GM10248 (cell line): ENCODE measurements at regions not wholly inside any gene's neighbourhood (a gene's known extent, or its start where the extent isn't known, plus 50 kb on each side); places are given as distances from the start of the nearest gene placed in this dataset.

ENCODE experiments used
- CTCF ChIA-PET: fragments of 300-600 bp; sonication (Branson Sonifier 250); formaldehyde crosslinking; extraction: SDS; loops from one replicate; lab custom pipeline; 2021; ENCODE audit warnings: antibody characterized with exemption; lab: Yijun Ruan, JAX
- POLR2A ChIA-PET: fragments of 350-650 bp; sonication (Branson Sonifier 250); formaldehyde crosslinking; extraction: SDS; loops from one replicate; lab custom pipeline; 2020; ENCODE audit warnings: antibody characterized with exemption; lab: Yijun Ruan, JAX
- DNase-seq: peaks from one replicate; pipeline ENCODE4 v3.0.0; 2012; ENCODE audit errors: extremely low spot score
- TF ChIP-seq, protein P1 (sequence below): IDR thresholded peaks from 2 replicates; pipeline ENCODE4 v1.5.1; 2012; ENCODE audit warnings: mild to moderate bottlenecking, low read depth; ENCODE audit errors: extremely low read depth, missing control alignments, control extremely low read depth

DNA sequence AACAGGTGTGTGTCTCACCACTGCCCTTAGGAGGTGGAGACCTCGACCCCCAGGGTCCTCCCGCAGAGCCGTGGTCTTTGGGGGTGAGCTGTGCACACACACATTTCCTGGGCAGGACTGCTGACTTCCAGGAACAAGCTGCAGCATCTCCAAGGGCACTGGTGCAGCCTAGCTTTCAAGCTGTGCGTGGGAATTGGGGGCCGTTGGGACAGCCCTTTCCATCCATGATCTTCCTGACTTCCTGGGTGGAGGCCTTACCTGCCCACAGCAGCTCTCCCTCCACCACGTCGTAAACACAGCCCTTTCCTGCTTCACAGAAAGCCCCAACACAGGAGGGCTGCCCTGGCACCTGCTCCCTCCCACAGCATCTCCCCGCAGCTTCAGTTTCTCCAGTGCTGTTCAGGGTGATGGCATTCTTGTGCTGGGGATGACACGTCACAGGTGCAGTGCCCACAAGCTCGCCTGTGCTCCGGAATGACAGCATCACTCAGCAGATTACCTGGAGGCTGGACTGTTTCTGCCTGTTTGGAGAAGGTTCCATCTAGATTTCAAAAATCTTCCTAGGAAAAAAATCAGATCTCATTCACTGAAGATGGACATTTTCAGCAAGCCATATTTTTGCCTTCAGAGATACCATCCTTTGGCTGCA, 208.0 kb upstream of the PPP2R2D start:
- CTCF ChIA-PET, result interaction anchor here (1.1 kb wide), 1 partner anchor 16 kb away, joined by 3 read pairs; no protein-coding TSS in a partner anchor
- no peak for DNase-seq
- TF ChIP-seq, protein P1, sequence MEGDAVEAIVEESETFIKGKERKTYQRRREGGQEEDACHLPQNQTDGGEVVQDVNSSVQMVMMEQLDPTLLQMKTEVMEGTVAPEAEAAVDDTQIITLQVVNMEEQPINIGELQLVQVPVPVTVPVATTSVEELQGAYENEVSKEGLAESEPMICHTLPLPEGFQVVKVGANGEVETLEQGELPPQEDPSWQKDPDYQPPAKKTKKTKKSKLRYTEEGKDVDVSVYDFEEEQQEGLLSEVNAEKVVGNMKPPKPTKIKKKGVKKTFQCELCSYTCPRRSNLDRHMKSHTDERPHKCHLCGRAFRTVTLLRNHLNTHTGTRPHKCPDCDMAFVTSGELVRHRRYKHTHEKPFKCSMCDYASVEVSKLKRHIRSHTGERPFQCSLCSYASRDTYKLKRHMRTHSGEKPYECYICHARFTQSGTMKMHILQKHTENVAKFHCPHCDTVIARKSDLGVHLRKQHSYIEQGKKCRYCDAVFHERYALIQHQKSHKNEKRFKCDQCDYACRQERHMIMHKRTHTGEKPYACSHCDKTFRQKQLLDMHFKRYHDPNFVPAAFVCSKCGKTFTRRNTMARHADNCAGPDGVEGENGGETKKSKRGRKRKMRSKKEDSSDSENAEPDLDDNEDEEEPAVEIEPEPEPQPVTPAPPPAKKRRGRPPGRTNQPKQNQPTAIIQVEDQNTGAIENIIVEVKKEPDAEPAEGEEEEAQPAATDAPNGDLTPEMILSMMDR, result no peak
- POLR2A ChIA-PET, result no interaction called here

DNA sequence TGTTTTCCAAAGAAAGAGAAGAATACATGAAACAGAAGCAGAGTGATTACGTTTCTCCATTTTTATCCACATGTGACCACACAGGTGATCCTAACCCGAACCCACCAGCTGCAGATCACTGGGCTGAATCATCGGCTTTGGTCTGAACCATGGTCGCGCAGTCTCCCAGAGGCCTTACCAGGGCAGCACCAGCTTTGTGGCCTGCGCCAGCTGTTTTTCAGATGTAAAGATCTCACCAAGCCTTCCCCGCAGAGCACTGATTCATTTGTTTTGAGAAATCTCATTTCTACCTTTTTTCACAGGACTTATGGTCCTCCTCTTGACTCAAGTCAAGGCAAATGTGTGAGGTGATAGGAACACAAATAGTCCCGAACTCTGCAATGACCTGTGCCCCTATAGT, 207.0 kb upstream of the PPP2R2D start:
- ChIA-PET POLR2A (no interaction called here), CTCF (no interaction called here)
- no peak for DNase-seq
- TF ChIP-seq, protein P1, result no peak

DNA sequence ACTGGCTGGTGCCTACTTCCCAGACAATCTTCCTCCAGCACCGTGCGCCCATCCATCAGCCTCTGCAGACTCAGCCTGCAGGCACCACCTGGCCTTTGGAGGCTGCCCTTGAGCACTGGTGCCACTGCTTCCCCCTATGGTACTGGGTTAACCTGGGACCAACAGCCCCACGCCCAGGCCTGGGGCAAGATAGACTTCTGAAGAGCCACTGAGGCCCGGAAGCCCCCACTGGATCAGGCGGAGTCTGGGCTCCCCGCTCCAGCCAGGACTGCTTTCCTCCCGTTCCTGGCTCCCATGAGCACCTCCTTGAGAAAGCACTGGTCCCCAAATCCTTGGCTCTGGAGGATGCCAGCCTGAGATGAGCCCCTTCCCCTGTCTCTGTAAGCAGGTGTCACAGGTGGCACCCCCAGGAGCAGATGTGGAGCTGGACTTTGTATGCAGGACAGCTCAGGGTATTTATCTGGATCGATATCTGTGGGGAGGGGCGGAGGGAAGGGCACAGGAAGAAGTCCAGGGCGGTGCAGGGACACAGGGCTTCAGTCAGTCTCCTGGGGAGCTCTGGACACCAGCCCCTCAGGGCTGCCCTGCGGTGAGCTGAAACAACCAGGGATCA, 206.5 kb upstream of the PPP2R2D start:
- no peak for DNase-seq
- POLR2A ChIA-PET, result no interaction called here
- TF ChIP-seq, protein P1, result no peak
- CTCF ChIA-PET, result no interaction called here

DNA sequence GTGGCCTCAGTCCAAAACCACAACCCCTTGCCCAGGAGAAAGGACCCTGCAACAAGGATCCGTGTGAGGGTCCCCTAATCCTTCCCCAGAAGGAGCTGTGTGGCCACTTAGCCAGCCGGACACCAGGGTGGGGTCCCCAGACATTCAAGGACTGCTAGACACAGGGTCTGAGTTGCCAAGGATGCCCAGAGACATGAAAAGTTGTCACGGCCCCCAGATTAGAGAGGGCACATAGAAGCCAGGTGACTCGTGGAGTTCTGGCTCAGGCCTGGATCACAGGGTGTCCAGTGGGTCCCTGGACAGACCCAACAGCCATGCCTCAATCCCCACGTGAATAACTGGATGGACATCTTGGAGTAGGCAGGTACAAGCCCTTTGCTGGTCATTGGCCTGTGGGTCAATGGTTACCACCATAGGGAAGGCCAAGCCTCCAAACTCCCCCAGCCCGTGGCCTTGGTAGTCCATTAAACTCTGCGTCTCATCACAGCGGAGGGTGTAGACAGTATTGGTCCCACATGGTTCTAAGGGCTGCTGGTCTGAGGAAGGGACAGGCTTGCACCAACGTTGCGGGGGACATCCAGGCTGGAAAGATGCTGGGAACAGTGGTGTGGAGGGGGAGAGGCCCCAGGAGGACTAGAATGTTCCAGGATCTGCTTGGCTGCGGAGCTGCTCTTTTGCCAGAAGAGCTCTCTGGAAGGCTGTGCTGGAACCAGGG, 205.9 kb upstream of the PPP2R2D start:
- TF ChIP-seq, protein P1, result no peak
- no peak for DNase-seq
- POLR2A ChIA-PET, result no interaction called here
- CTCF ChIA-PET, result no interaction called here

DNA sequence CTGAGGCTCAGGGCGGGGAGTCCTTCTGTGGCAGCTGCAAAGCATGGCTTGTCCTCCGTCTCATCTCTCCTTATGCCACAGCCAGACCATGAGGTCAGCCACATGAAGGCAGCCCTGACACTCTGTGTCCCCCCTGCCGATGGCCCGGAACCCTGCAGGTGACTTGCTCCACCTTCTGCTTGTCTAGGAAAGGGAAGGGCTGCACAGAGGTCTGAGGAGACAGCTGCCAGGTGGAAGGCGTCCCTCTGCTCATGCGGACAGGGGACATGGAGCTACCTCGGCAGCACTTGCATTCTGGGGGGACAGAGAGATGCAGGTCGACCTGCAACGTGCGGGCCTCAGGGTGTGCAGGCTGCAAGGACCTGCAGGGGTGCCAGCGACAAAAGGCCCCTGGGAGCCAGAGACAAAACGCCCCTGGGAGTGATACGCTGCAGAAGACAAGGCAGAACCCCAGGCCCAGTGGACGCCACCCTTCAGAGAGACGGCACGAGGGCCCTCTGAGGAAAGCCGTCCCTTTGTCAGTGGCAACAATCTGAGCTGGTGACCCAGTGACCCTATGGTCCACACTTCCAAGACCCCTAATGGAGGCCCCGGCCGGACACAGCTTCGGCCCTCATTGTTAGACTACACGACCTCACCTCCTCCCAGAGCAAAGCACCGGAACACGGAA, 205.2 kb upstream of the PPP2R2D start:
- TF ChIP-seq, protein P1, result no peak
- no peak for DNase-seq
- ChIA-PET CTCF (no interaction called here), POLR2A (no interaction called here)

DNA sequence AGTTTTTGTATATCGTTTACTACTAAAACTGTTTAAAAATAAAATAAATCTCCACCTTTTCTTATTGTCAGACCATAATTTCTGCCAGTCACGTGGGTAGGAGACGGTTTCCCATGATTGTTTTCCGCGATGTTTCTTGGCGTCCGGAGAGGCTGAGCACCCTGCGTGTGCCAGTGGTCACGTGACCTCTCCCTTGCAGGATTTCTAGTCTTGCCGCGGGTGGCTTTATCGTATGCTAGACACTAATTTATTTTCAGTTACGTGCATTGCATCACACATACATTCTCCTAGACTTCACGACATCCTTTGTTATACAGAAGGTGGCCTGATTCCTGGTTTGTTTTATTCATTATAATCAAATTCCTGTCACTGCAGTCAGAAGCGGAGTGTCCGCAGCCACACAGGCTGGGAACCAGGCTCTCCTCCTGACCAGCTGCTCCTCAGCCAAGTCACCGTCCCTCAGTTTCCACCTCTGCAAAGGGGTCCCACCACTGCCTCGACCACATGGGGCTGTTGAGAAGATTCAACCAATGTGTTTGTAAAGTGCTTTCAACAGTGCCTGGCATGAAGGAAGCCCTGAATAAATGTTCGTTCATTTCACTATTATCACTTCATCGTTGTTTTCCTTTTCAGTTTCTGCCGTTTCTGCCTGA, 203.2 kb upstream of the PPP2R2D start:
- ChIA-PET CTCF (no interaction called here), POLR2A (no interaction called here)
- TF ChIP-seq, protein P1, result no peak
- no peak for DNase-seq
